ENCODE measurements at regions not wholly inside any gene's neighbourhood (a gene's known extent, or its start where the extent isn't known, plus 50 kb on each side); places are given as distances from the start of the nearest gene placed in this dataset.

DNA sequence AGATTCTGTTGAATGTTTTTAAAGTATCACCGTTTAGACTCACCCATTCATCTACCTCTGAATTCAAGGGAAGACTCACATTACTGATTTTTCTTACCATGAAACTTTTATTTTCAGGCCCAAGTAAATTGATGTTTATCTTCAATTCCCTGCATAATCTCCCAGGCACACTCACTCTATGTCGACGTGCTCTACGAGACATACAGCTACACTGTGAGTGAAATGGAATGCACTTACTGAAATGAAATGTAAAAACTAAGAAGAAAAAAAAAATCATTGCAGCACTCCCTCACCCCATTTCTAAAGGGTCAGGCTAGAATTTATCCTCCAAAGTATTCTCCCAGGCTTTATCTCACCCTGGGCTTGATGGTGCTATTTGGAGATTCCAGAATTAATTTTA lies 987.9 kb downstream of the CCSER2 start:
- H3K9me3 Mint-ChIP-seq, result no peaks in the 10 kb centered on the region
- TF ChIP-seq, protein P1, sequence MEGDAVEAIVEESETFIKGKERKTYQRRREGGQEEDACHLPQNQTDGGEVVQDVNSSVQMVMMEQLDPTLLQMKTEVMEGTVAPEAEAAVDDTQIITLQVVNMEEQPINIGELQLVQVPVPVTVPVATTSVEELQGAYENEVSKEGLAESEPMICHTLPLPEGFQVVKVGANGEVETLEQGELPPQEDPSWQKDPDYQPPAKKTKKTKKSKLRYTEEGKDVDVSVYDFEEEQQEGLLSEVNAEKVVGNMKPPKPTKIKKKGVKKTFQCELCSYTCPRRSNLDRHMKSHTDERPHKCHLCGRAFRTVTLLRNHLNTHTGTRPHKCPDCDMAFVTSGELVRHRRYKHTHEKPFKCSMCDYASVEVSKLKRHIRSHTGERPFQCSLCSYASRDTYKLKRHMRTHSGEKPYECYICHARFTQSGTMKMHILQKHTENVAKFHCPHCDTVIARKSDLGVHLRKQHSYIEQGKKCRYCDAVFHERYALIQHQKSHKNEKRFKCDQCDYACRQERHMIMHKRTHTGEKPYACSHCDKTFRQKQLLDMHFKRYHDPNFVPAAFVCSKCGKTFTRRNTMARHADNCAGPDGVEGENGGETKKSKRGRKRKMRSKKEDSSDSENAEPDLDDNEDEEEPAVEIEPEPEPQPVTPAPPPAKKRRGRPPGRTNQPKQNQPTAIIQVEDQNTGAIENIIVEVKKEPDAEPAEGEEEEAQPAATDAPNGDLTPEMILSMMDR (IDR thresholded peaks at IDR 0.05; ENCODE audit: unreplicated experiment), result no peak
- no peak overlapping the region for H3K27ac Mint-ChIP-seq
- H3K4me3 Mint-ChIP-seq, result no peak overlapping the region
- H3K4me1 Mint-ChIP-seq, result peaks cover 13% of the 10 kb centered on the region
- peaks cover 3% of the 10 kb centered on the region for H3K27me3 Mint-ChIP-seq (ENCODE audit: low read depth)
- no peak for DNase-seq (ENCODE audit: low spot score in 2 of 2, unreplicated experiment in 2 of 2)
- no peaks in the 10 kb centered on the region for H3K36me3 Mint-ChIP-seq

DNA sequence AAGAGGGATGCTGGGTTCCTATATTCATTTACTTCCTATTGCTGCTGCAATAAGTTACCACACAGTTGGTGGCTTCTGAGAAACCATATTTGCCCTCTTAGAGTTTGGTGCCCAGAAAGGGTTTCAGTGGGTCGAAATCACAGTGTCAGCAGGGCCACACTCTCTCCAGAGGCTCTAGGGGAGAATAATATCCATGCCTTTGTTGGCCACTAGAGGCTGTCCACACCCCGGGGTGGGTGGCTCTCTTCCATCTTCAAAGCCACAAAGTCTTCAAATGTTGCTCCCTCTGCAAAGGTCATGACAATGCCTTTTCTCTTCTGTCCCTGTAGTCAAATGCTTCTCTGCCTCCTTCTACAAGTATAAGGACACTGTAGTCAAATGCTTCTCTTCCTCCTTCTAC lies 989.4 kb downstream of the CCSER2 start:
- Mint-ChIP-seq H3K27me3 (ENCODE audit: low read depth) (peaks cover 9% of the 10 kb centered on the region), H3K27ac (no peak overlapping the region), H3K4me3 (no peak overlapping the region), H3K9me3 (no peaks in the 10 kb centered on the region), H3K4me1 (peaks cover 13% of the 10 kb centered on the region), H3K36me3 (no peaks in the 10 kb centered on the region)
- TF ChIP-seq, protein P1 (IDR thresholded peaks at IDR 0.05; ENCODE audit: unreplicated experiment), result no peak
- no peak for DNase-seq (ENCODE audit: low spot score in 2 of 2, unreplicated experiment in 2 of 2)

DNA sequence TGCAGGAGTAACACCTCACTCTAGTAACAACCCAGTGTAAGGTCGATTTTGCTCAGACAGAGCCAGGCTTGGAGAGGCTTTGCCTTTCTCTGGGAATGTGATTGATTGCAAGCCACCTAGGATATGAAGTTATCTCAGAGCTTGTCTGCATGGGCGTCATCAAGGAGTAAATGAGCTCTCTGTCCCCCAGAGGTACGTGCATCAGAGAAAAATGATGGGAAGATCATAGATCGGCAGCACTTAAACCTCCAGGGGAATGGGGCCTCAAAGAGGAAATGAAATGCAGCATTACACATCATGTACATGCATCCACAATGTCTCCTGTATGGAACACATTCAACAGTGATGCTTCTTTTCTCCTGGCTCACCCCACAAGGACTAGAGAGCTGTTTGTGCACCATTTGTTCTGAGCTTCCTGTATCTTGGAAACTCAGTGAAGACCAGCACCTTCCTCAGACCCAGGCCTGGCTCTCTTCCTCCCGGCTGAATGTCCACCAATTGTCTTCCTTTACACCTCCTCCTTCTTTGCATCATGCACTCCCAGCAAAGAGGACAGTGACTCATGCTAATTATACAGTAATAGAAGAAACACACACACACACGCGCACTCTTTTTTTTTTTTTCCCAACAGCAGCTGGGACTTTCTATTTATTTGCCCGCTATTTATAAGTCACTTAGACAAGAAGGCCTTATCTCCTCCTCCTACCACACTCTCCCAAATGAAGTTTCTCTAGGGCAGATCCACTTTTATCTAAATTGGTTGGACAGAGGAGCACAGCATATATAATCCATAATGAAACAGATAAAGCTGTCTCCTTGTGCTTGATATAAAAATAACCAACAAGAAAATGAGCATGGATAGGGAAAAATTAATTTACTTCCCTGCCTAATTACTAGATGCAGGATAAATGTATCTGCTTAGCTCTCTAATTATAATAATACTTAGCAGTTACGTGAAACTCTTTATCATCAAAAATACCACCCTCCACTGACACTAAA lies 990.7 kb downstream of the CCSER2 start:
- no peak overlapping the region for H3K27ac Mint-ChIP-seq
- H3K4me1 Mint-ChIP-seq, result peaks cover 13% of the 10 kb centered on the region
- H3K9me3 Mint-ChIP-seq, result no peaks in the 10 kb centered on the region
- TF ChIP-seq, protein P1 (IDR thresholded peaks at IDR 0.05; ENCODE audit: unreplicated experiment), result no peak
- H3K4me3 Mint-ChIP-seq, result no peak overlapping the region
- H3K36me3 Mint-ChIP-seq, result no peaks in the 10 kb centered on the region
- no peak for DNase-seq (ENCODE audit: low spot score in 2 of 2, unreplicated experiment in 2 of 2)
- peaks cover 10% of the 10 kb centered on the region for H3K27me3 Mint-ChIP-seq (ENCODE audit: low read depth)

DNA sequence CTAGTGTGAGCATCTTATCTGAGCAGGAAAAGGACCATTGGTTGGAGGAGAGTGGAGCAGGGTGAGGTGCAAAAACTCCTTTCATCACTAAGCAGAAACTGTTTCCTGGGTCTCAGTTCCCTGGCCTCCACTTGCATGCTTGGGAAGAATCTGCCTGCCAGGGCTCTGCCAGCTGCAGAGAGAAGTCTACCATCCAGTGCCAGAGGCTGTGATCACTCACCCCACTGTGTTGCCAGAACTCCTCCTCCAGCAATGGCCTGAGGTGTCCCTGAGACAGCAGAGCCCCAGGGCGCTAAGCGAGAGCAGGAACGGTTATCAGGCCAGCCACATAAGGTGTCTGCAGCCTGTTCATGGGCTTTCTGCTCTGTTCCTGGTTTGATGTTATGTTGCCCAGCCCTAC lies 991.4 kb downstream of the CCSER2 start:
- H3K9me3 Mint-ChIP-seq, result no peaks in the 10 kb centered on the region
- H3K27me3 Mint-ChIP-seq (ENCODE audit: low read depth), result peaks cover 10% of the 10 kb centered on the region
- H3K27ac Mint-ChIP-seq, result no peak overlapping the region
- no peak for DNase-seq (ENCODE audit: low spot score in 2 of 2, unreplicated experiment in 2 of 2)
- H3K36me3 Mint-ChIP-seq, result no peaks in the 10 kb centered on the region
- peaks cover 13% of the 10 kb centered on the region for H3K4me1 Mint-ChIP-seq
- H3K4me3 Mint-ChIP-seq, result no peak overlapping the region
- TF ChIP-seq, protein P1 (IDR thresholded peaks at IDR 0.05; ENCODE audit: unreplicated experiment), result no peak

DNA sequence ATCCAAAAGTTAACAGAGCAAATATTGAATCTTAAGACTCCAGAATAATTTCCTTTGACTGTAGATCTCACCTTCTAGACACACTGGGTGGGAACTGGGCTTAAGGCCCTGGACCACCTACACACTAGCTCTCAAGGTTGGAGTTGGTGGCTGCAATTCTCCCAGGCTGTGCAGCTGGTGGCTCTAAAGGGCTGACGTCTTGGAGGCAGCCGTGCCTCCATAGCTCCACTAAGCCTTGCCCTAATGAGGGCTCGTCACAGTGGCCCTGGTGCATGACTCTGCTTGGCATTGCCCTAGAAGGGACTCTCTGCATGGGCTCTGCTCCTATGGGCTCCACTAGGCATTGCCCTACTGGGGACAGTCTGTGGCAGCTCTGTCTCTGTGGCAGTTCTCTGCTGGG lies 1005.2 kb downstream of the CCSER2 start:
- Mint-ChIP-seq H3K4me1 (no peaks in the 10 kb centered on the region), H3K36me3 (no peaks in the 10 kb centered on the region), H3K27me3 (ENCODE audit: low read depth) (no peaks in the 10 kb centered on the region), H3K9me3 (peaks cover 31% of the 10 kb centered on the region), H3K27ac (no peak overlapping the region), H3K4me3 (no peak overlapping the region)
- TF ChIP-seq, protein P1 (IDR thresholded peaks at IDR 0.05; ENCODE audit: unreplicated experiment), result no peak
- no peak for DNase-seq (ENCODE audit: low spot score in 2 of 2, unreplicated experiment in 2 of 2)

Data from mesothelial cell of epicardium (in vitro differentiated cells).